ENCODE measurements at regions not wholly inside any gene's neighbourhood (a gene's known extent, or its start where the extent isn't known, plus 50 kb on each side); places are given as distances from the start of the nearest gene placed in this dataset.

DNA sequence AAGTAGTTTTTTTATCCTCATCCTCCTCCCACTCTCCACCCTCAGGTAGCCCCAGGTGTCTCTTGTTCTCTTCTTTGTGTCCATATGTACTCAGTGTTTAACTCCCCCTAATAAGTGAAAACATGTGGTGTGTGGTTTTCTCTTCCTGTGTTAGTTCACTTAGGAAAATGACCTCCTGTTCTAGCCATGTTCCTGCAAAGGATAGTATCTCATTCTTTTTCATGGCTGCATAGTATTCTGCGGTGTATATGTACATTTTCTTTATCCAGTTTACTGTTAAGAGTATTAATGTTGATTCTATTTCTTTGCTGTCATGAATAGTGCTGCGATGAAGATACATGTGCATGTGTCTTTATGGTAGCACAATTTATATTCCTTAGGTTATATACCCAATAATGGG lies 68.4 kb upstream of the RANBP3L start (continued):
- TF ChIP-seq, protein P1, sequence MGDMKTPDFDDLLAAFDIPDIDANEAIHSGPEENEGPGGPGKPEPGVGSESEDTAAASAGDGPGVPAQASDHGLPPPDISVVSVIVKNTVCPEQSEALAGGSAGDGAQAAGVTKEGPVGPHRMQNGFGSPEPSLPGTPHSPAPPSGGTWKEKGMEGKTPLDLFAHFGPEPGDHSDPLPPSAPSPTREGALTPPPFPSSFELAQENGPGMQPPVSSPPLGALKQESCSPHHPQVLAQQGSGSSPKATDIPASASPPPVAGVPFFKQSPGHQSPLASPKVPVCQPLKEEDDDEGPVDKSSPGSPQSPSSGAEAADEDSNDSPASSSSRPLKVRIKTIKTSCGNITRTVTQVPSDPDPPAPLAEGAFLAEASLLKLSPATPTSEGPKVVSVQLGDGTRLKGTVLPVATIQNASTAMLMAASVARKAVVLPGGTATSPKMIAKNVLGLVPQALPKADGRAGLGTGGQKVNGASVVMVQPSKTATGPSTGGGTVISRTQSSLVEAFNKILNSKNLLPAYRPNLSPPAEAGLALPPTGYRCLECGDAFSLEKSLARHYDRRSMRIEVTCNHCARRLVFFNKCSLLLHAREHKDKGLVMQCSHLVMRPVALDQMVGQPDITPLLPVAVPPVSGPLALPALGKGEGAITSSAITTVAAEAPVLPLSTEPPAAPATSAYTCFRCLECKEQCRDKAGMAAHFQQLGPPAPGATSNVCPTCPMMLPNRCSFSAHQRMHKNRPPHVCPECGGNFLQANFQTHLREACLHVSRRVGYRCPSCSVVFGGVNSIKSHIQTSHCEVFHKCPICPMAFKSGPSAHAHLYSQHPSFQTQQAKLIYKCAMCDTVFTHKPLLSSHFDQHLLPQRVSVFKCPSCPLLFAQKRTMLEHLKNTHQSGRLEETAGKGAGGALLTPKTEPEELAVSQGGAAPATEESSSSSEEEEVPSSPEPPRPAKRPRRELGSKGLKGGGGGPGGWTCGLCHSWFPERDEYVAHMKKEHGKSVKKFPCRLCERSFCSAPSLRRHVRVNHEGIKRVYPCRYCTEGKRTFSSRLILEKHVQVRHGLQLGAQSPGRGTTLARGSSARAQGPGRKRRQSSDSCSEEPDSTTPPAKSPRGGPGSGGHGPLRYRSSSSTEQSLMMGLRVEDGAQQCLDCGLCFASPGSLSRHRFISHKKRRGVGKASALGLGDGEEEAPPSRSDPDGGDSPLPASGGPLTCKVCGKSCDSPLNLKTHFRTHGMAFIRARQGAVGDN (IDR thresholded peaks at IDR 0.05): no peak

DNA sequence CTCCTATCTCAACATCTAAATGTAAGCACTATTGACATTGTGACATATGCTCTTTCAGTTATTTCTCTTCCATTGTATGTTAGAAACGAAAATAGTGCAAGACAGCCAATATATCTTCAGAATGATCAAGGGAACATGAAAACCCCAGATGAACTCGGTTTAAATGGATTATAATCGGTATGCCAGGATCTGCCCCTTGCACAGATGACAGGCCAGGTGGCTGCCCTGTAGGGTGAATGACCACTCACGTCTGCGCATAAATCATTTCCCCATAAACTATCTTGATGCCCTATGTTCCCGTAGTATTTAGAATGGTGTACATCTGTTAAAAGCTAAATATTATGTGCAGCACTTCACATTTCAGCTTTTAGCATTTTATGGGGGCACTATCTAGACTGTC lies 69.7 kb upstream of the RANBP3L start:
- POLR2A ChIA-PET: no interaction called here

More for the DNA sequence above, 69.7 kb upstream of the RANBP3L start:
- DNase-seq (ENCODE audit: low read depth, low spot score) (no peak), FAIRE-seq (no peak), ATAC-seq (no peak)
- no peak overlapping the region for H3K4me2 ChIP-seq (ENCODE audit: control insufficient read depth, insufficient read depth)
- H3K27me3 ChIP-seq (replicated peaks in 1 of 2; ENCODE audit: control insufficient read depth in 2 of 2, insufficient read depth in 2 of 2, low read length in 1 of 2): no peaks in the 10 kb centered on the region
- BruUV-seq (replicated peaks): no TSS peak
- no peaks in the 10 kb centered on the region for H4K20me1 ChIP-seq (ENCODE audit: control insufficient read depth, insufficient read depth)
- H3K4me1 ChIP-seq (ENCODE audit: control insufficient read depth, insufficient read depth, low read length): no peaks in the 10 kb centered on the region
- in situ Hi-C loops (cut with MboI) (no loop called here), intact Hi-C loops (cut with micrococcal nuclease; ENCODE audit: unreplicated experiment) (no loop called here)
- no peak overlapping the region for H3K9ac ChIP-seq (ENCODE audit: control insufficient read depth, insufficient read depth, low read length)
- ChIA-PET RAD21 (ENCODE audit: unreplicated experiment) (no interaction called here), SMC1A (ENCODE audit: uncharacterized antibody, unreplicated experiment) (no interaction called here), CTCF (no interaction called here)
- H2AFZ ChIP-seq (ENCODE audit: control insufficient read depth, low read depth, low read length): no peak overlapping the region
- no peak overlapping the region for H3K27ac ChIP-seq (ENCODE audit: control insufficient read depth, insufficient read depth)
- 66% methylated on average over 6 of the region's 6 CpGs for WGBS (ENCODE audit: insufficient coverage, insufficient replicate concordance, low lambda C conversion rate, missing lambda C conversion rate)
- no peak for TF ChIP-seq NFIC (IDR thresholded peaks at IDR 0.05; ENCODE audit: low read depth, low read length)
- TF ChIP-seq ZBED1 (IDR thresholded peaks at IDR 0.05; ENCODE audit: borderline replicate concordance): no peak
- no peak for TF ChIP-seq BRCA1 (IDR thresholded peaks at IDR 0.05; ENCODE audit: low read depth, low read length)
- TF ChIP-seq SPI1 (IDR thresholded peaks at IDR 0.05; ENCODE audit: borderline replicate concordance, insufficient read depth, low read depth, low read length): no peak
- TF ChIP-seq WRNIP1 (IDR thresholded peaks at IDR 0.05; ENCODE audit: borderline replicate concordance, low read depth, low read length): no peak
- no peak for TF ChIP-seq ATF7 (IDR thresholded peaks at IDR 0.05; ENCODE audit: low read depth)
- TF ChIP-seq, protein P2, sequence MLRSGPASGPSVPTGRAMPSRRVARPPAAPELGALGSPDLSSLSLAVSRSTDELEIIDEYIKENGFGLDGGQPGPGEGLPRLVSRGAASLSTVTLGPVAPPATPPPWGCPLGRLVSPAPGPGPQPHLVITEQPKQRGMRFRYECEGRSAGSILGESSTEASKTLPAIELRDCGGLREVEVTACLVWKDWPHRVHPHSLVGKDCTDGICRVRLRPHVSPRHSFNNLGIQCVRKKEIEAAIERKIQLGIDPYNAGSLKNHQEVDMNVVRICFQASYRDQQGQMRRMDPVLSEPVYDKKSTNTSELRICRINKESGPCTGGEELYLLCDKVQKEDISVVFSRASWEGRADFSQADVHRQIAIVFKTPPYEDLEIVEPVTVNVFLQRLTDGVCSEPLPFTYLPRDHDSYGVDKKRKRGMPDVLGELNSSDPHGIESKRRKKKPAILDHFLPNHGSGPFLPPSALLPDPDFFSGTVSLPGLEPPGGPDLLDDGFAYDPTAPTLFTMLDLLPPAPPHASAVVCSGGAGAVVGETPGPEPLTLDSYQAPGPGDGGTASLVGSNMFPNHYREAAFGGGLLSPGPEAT (IDR thresholded peaks at IDR 0.05; ENCODE audit: low read depth): no peak
- TF ChIP-seq NFYB (IDR thresholded peaks at IDR 0.05; ENCODE audit: insufficient read depth, low read depth, low read length): no peak
- no peak overlapping the region for H3K4me3 ChIP-seq
- H3K36me3 ChIP-seq (ENCODE audit: control insufficient read depth in 2 of 2, insufficient read depth in 2 of 2, low read length in 1 of 2): no peaks in the 10 kb centered on the region
- H3K9me3 ChIP-seq (replicated peaks; ENCODE audit: control insufficient read depth, insufficient read depth, low read length): no peaks in the 10 kb centered on the region
- H3K79me2 ChIP-seq (ENCODE audit: control insufficient read depth, insufficient read depth, low read length): no peaks in the 10 kb centered on the region
